ENCODE measurements at regions not wholly inside any gene's neighbourhood (a gene's known extent, or its start where the extent isn't known, plus 50 kb on each side); places are given as distances from the start of the nearest gene placed in this dataset.
"Not testable (repeated sequence)": the region's sequence is repeated elsewhere in the genome, so short reads cannot be mapped to it uniquely, and the experiment has no call there.

GRCh38 chr2:21239749-21240148 is 116.0 kb downstream of the TDRD15 start:
- not testable (repeated sequence) for TF ChIP-seq CTCF (IDR thresholded peaks at IDR 0.05); REST (IDR thresholded peaks at IDR 0.05; ENCODE audit: insufficient read depth in 1 of 2, low read depth in 2 of 2, low read length in 1 of 2); POLR2AphosphoS5 (IDR thresholded peaks at IDR 0.05; ENCODE audit: low read depth, low read length); SIN3A (IDR thresholded peaks at IDR 0.05; ENCODE audit: borderline replicate concordance, insufficient read depth, low read depth, low read length); TCF7L2 (IDR thresholded peaks at IDR 0.05; ENCODE audit: low read depth, low read length)

Measured in Panc1 (cell line).